Vagina (tissue), 2 donors: ENCODE measurements at regions not wholly inside any gene's neighbourhood (a gene's known extent, or its start where the extent isn't known, plus 50 kb on each side); places are given as distances from the start of the nearest gene placed in this dataset.

Experiments used
- CTCF ChIP-seq, 3 experiments: fragments of 450-650 bp in 2 of 3; fragments of 200-600 bp in 1 of 3; sonication (generic) in 1 of 3; IDR thresholded peaks; one replicate each; pipeline ENCODE4 v1.5.1; 2017 to 2019; ENCODE audit warnings: antibody characterized with exemption in 3 of 3, mild to moderate bottlenecking in 2 of 3, moderate library complexity in 2 of 3
- POLR2A ChIP-seq, 2 donors: fragments of 450-650 bp; IDR thresholded peaks; one replicate each; pipeline ENCODE4 v1.6.1; 2017; ENCODE audit warnings: antibody characterized with exemption in 2 of 2, mild to moderate bottlenecking in 2 of 2, moderate library complexity in 2 of 2
- POLR2AphosphoS5 ChIP-seq, 2 donors: sonication (generic); formaldehyde crosslinking; IDR thresholded peaks; one replicate each; pipeline ENCODE4 v1.9.0; 2017; ENCODE audit warnings: antibody characterized with exemption in 2 of 2, mild to moderate bottlenecking in 2 of 2, low read depth in 1 of 2; ENCODE audit not compliant: insufficient read depth in 1 of 2

DNA sequence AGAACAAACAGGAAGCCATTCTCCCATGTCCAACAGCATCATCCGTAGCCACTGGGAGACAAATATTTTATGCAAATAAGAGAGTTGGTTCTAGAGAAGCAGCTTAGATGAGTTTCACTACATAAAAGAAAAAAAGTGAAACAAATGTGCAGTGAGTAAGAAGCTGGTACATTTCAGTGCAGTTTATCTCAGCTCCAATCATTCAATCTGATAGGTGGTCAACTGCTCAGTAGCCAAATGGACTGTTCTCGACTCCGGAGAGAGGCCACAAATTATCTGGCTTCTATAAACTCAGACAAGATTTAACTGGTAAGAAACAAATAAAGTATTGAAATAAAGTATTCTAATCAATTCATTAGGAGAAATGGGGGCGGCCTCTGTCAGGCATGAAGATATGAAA, 68.3 kb downstream of the MAF start:
- no peak for TF ChIP-seq POLR2AphosphoS5 (IDR thresholded peaks at IDR 0.05; ENCODE audit: insufficient read depth in 1 of 2, low read depth in 1 of 2)
- TF ChIP-seq CTCF (IDR thresholded peaks at IDR 0.05): no peak
- no peak for TF ChIP-seq POLR2A (IDR thresholded peaks at IDR 0.05)
